GM18498 (cell line): ENCODE measurements at regions not wholly inside any gene's neighbourhood (a gene's known extent, or its start where the extent isn't known, plus 50 kb on each side); places are given as distances from the start of the nearest gene placed in this dataset.
"Not testable (repeated sequence)": the region's sequence is repeated elsewhere in the genome, so short reads cannot be mapped to it uniquely, and the experiment has no call there.

ENCODE experiments used
- ATAC-seq: cut with Tn5 transposase; IDR thresholded peaks from one replicate; pipeline ENCODE4 v1.9.1; 2021; ENCODE audit warnings: mild to moderate bottlenecking, moderate library complexity; ENCODE audit not compliant: unreplicated experiment

DNA sequence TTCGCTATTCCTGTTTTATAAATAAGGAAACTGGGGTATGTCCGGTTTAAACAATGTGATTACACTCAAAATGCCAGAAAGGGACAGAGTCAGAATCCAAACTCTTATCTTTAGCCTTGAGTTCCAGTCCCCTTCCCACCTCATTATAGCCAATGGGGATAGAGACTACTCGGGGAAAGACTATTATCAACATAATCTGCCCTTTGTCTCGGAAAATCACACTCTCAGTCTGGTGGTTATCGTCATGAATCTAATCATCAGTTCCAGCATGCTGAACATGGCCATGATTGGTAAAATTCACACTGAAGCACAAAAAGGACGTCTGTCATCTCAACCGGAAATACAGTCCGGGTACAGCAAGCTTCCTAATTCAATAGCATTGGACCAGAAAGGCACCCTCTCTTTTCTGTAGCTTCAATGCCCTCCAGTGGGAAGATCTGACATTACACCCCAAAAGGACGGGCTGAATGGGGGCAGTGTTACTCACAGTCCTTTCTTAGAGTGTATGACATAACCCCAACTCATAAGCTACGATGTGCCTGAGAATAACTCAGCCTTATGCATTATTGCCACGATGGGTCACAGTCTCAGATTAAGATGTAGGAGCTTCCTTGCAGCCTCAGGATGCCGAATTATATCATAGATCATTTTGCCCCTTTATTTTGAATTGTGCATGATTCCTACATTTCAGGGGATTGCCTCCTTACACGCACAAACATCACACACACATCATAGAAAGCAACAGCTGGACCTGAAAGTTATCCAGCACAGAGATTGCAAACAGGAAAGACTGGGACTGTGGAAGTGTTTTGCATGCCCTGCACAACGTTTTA lies 390.4 kb upstream of the LMCD1 start:
- peak; percentile 98 for ATAC-seq

DNA sequence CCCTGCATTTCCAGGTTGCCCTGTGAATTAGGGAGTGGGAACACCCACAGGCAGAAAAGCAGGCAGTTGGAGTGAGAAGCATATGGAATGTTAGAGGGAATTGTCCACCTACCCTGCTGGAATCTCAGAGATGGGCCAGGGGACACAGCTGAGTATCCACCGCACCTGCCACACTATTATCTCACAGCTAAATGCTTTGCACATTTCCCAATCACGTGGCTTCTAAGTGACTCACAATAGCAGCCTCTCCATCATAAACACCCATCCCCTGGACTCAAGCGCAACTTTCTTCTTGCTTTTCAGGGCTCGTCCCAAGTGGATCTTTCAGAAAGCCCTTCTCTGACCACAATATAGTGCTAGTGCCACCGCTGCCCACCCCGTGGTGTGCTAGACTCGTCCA lies 389.0 kb upstream of the LMCD1 start:
- ATAC-seq, result no peak

DNA sequence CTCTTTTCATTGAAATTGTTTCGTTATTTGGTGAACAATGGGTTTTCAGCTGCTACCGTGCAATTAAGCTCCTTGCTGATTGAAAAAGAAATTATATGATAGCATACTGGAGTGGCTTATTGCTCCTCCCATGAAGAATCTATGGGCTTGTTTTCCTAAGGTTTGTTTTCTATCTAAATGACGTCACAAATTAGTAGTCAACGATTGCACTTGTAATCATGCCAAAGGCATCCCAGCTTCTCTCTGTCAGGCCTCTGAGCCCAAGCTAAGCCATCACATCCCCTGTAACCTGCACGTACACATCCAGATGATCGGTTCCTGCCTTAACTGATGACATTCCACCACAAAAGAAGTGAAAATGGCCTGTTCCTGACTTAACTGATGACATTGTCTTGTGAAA lies 388.0 kb upstream of the LMCD1 start:
- no peak for ATAC-seq

DNA sequence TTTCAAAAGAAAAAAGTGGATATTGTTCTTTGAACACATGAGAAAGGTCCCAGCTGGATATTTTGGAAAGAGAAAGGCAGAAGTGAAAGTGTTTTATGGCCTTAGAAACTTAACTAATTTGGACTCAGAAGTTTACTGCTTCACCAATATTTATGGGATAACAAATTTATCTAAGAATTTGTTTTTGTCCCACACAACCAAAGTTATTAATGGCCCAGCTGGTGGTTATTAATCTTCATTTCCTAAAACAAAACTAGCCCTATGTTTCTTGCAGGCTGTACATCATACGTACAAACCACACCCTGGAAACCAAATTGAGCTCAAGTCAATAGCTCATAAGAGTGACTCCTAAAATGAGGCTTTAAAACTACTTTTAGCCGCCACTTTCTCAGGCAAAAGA lies 372.9 kb upstream of the LMCD1 start:
- no peak for ATAC-seq

DNA sequence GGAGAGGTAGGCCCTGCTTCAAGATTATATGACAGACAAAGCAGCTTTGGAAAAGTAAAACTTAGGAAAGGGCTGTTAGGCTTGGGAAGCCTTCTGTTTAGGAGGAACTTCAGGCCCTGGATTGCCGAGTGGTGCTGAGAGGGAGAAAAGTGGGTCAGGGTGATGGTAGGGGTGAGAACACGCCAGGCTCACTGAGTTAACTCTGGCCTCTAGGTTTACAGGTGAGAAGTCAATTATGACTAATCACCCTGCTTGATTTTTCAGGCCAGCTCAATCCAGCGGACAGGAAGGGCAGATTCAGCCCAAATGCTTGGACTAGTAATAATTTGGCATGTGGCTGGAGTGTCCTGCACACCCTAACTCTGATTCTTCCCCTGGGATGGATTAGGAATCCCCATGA lies 365.1 kb upstream of the LMCD1 start:
- ATAC-seq, result no peak

DNA sequence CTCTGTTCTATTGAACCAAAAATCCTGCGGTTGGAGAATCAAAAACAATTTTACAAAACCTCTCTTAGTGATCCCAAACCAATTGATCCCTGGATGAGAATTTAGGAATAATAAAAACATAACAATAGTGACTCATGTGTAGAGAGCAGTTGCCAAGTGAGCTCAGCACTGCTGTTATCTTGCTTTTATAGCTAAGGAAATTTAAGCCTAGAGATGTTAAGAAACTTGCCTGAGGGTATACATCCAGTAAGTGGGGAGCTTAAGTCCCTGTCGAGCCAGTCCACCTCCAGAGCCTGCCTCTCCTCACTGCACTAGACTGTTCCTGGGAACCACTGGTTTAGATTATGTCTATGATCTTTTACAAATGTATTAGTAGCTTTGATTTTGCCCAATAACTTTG lies 358.4 kb upstream of the LMCD1 start:
- no peak for ATAC-seq

DNA sequence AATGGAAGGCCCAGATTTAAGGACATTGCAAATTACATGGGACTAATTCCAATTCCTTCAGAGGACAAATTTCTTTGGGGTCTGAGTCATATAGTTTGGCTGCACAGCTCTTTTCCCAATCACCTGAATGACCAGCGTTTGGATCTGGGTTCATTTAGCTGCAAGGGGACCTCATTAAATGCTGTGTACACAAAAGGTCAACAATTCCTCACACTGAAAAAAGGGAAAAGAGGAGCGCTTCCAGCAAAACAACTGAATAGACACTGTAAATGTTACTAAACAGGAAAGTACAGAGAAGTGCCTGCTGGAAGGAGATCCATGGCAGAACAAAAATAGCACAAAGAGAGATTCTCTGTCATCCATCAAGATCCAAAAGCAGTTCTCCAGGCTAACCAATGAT lies 356.0 kb upstream of the LMCD1 start:
- no peak for ATAC-seq

DNA sequence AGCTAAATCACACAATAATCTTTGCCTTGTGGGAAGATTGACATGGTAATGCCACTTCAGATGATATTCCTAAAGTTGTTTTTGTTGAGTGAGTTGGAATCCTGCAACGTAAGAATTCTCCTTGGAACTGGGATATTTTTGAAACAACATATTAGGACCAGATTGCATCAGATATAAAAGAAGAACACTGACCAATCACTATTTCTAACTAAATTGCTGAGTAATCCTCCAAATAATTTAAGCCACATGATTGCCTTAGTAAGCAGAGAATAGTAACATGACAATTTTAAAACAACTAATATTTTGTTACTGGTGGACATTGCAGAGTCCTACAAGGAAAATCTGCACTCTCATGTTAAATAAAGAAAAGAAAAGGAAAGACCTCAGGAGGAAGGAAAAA lies 353.9 kb upstream of the LMCD1 start:
- no peak for ATAC-seq

DNA sequence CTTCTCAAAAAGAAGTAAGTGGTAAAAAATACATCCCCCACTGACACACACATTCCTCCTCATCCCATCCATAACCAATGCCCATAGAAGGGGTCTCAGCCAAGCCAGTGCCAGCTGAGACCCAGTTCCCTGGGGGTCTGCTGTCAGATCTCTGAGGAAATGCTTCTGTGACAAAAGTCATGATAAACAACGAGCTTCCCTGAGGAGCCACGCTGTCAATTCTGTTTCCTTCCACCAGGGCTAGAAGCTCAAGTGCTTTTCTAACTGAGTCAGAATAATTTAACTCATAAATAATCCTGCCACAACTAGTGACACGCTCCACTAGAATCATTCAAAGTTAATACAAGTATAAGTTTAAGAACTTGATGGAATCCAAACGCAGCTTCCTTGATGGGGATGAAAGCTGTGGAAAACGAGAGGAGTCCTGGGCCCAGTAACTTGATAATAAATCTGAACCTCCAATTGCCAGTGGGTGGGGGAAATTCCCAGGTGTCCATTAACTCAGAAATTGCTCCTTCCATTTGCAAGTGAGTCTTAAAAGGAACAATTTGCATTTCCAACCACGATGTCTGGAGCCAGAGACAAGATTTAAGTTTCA lies 348.7 kb upstream of the LMCD1 start:
- no peak for ATAC-seq

DNA sequence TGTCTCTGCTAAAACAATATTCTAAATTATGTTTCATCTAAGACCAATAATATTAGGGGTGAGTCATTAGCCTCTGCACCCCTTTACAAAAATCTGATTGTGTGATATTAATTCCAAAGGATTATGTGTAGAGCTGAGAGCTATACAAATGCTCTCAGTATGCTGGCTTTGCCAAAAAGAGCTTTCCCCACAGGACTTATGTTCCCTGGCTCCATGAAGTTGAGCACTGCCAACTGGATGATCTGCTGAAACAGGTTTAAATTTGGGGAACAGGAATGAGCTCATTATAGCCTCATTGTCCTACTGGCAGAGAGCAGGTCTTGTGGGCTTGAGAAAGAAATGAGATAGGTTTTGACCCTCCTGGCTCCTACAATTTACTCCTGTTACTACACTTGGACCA lies 347.8 kb upstream of the LMCD1 start:
- ATAC-seq, result no peak

DNA sequence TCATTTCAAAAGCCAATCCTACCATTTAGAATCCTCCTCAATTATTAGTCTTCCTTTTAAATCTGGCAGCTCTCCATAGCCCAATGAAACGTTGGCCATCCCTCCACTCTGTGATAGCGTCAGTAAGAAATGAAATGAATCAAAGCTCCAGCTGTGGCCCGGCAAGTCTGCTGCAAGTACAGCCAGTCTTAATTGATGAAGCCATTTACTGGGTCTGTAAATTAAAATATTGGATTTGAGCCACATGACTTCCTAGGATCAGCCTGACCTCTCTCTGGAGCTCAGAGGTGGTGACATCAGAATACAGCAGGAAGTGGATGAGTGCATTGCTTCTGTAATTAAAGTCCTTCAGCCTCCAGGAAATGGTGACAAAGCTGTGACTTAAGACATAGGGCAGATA lies 347.0 kb upstream of the LMCD1 start:
- ATAC-seq, result no peak

DNA sequence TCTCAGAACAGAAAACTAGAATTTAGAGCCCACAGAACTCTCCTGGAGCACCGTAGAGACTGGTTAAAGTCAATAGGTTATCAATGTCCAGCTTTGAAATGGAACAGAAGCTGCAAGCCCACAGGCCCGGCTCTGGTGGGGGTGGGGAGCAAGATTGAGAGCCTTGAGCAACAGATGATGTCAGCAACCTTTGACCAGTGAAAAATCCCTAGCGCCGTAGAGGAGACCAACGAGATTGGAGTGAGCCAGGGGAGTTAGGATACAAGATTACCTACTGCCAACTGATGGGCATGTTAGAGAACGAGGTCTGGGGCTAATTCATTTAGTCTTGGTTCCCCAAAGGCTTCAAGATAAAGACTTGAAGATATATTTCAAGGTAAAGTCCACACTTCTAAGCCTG lies 345.5 kb upstream of the LMCD1 start:
- no peak for ATAC-seq

DNA sequence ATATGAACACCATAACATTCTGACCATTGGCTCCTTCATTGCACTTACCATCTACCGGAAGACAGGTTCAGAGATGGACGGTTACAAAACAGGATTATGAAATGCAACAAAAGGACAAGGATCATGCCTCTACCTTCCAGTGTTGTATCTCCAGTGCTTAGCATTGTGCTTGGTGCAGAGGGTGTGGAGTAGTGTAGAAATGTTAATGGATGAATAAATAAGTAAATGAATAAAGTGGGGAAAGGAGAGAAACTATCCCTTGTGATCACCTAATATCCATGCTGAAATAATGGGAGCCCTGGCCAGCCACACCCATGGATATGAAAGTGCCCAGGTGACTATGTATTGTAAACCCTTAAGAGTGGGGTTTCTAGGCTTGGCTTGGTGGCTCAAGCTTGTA lies 344.8 kb upstream of the LMCD1 start:
- no peak for ATAC-seq

DNA sequence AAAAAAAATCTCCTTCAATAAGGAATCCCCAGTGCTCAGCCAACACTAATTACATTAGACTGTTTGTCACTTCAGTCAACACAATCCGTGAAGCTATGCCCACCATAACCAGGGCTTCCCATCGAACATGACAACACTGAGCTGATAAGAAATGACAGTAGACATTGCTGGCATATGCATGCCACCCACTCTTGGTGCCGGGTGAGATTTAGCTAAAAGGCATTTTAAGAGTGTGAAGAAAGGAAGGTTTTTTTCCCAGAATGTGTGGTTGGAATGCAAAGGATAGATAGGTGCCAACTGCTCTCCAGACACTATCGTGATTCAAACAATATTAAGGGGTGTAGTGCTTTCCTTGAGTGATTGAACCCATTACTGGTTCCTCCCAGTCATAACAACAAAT lies 344.0 kb upstream of the LMCD1 start:
- ATAC-seq, result no peak

DNA sequence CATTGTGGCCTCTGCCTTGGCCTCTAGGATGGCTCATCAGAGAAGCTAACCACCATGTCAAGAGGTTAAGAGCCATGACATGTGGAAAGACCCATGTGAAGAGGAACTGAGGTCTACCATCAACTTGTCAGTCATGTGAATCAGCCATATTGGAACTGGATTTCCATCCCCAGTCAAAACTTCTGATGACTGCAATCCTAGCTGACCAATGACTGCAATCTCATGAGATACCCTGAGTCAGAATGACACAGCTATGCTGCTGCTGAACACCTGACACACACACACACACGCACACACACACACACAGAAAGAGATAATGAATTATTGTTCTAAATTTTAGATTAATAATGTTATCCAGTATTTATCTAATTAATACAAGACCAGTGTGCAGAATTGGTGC lies 337.5 kb upstream of the LMCD1 start:
- ATAC-seq, result no peak

DNA sequence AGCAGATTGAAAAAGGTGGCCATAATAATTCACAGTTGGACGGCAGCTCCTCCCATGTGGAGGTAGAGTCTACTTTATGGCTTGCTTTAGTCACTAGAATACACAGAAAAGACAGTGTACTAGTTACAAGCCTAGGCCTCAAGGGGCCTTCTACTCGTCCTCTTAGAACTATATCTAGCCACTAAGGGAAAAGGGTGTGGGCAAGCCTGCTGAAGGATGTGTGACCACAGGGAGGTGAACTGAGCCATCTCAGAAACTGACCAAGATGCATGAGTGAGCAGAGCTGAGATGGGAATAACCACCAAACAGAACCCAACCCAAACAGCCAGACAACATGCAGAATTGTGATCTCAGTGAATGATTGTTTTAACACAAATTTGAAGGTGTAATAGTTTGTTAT lies 335.6 kb upstream of the LMCD1 start:
- ATAC-seq, result no peak

DNA sequence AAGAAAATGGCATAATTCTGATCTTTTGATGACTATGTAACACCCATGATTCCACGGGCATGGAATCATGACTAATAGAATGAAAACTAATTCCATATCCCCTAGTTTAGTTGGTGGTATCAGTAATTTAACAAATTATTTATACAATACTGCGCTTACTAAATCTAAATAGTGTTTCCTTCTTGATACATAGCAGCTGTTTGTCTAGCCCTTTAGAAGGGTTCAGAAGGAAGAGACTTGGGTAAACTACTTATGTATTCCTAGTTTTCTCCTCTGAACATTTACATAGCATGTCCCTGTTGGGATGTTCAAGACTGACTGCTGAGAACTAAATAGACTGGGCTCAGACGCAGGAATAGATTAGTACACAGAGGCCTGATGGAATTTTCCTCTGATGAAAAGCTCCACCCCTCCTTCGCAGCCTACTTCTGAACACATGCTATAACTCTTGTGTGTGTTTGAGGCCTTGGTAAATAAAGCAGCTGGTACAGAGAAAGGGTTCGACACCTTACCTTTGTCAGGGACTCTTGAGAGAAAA lies 330.6 kb upstream of the LMCD1 start:
- ATAC-seq, result no peak

DNA sequence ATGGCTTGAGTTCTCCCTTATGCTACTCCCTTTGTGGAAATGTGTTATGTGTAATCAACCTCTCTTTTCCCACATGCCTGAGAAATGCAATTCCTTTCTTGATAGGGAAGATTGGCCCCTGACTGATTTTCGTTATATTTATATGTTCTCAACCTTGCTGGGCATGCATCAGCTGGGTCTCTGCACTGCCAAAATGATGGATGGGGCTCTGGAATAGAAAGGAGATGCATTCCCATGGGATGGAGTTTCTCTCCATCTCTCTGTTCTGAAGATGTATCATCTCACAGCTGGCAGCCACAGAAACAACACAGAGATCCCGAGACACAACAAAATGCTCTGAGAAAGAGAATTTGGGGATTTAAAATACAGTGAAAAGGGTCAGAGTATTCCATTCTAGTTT lies 327.7 kb upstream of the LMCD1 start:
- no peak for ATAC-seq

DNA sequence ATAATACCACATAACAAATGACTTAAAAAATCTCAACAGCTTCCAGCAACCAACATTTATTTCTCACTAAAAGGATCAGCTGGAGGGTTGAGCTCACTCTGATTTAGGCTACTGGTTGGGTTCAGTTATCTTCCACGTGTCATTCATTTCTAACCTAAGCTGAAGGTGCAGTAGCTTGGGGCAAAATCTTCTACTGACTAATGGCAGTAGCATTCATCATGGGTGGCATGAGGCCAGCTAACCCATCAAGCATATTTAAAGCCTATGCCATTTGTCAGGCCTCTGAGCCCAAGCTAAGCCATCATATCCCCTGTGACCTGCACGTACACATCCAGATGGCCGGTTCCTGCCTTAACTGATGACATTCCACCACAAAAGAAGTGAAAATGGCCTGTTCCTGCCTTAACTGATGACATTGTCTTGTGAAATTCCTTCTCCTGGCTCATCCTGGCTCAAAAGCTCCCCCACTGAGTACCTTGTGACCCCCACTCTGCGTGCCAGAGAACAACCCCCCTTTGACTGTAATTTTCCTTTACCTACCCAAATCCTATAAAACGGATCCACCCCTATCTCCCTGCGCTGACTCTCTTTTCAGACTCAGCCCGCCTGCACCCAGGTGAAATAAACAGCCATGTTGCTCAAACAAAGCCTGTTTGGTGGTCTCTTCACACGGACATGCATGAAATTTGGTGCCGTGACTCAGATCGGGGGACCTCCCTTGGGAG lies 324.7 kb upstream of the LMCD1 start:
- not testable (repeated sequence) for ATAC-seq

DNA sequence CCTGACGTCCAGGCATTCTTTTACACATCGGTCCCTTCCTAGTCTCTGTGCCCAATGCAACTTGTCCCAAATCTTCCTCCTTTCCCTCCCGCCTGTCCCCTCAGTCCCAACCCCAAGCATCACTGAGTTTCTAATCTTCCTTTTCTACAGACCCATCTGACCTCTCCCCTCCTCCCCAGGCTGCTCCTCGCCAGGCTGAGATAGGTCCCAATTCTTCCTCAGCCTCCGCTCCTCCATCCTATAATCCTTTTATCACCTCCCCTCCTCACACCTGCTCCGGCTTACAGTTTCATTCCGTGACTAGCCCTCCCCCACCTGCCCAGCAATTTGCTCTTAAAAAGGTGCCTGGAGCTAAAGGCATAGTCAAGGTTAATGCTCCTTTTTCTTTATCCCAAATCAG lies 323.1 kb upstream of the LMCD1 start:
- not testable (repeated sequence) for ATAC-seq

DNA sequence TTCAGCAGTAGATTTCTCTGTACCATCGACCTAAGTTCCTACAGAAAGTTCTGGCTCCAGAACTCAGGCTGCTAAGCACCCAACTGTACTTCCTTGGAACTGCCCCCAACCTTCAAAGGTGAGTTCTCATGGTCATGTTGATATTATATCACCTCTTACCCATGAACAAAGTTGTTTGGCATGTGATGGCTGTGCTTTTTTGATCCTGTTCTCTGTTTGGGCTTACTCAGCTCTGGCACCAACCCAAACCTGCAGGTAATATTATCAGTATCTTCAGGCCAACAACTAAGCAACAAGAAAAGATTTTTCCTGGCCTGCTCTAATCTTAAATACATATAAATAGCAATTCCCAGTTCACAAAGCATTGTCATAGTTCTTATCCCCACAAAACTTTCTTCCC lies 318.7 kb upstream of the LMCD1 start:
- ATAC-seq, result no peak

DNA sequence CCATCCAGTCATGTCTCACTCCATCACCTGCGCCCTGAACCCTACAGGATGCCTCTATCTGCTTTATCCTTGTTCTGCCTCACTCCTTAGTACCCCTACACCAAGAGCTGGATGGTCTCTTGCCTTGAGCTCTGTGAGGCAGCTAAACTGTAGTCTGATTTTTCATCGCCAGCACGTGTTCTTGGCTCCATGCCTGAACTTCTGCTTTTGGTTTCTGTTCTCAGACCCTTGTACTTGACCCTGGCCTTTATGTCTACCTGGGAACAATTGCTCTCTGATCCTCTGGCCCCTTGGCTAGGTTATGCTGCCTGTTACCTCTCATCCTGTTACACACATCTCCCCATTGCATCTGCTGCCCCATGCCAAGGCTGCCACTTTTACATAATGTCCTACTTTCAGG lies 318.0 kb upstream of the LMCD1 start:
- no peak for ATAC-seq
